ENCODE measurements at regions not wholly inside any gene's neighbourhood (a gene's known extent, or its start where the extent isn't known, plus 50 kb on each side); places are given as distances from the start of the nearest gene placed in this dataset.

DNA sequence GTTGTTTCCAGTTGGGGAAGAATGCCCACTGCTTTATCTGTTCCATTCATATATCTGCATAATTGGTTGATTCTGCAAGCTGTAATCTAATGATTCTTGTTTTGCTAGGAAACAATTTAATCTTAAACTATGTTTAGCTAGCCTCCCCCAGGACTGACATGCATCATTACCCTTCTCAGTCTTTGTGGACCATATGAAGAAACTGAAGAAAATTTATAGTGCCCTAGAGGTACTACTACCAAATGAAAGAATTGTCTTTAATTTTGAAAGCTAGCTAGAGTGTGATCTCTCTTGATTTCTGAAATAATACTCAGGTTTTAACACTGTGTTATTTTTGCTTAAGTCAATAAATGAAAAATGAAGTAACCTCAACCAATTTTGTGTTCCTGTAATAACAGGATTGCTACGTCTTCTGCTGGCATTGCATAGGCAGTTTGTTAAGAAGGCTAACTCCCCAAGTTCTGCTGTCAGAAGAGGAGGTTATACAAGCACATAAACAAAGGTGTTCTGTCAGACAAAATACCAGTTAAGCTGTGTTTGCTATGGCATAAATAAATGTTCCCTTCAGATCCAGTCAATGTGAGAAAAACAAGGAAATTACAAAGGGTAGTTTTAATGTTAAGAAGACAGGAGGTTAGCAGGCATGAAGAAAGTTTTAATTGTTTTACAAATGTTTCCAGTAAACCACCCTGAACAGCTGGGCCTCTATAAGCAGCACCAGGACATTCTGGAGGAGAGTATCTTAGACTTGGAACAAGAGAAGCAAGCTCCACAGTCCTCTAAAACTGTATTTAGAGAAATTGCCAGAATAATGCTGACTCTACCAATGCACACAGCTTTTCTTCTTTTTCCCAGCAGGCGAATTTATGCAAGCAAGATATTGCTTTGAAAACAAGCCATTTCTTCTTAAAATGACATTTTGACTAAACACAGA, 90.3 kb upstream of the CTTNBP2 start:
- 16% methylated on average over 2 of the region's 2 CpGs for WGBS (ENCODE audit: missing lambda C conversion rate)
- CTCF ChIA-PET, result no interaction called here
- Histone ChIP-seq H3K27ac (no peak overlapping the region), H3K4me1 (no peaks in the 10 kb centered on the region), H3K4me3 (no peak overlapping the region), H3K9me3 (no peaks in the 10 kb centered on the region), H3K4me2 (no peak overlapping the region)
- no peak for FAIRE-seq
- POLR2A ChIA-PET, result no interaction called here
- TF ChIP-seq POLR2A (IDR thresholded peaks at IDR 0.05; ENCODE audit: low read length) (no peak), HEYL (CRISPR knock-in tag; IDR thresholded peaks at IDR 0.05) (no peak), HOXB13 (CRISPR knock-in tag; IDR thresholded peaks at IDR 0.05; ENCODE audit: low read depth) (no peak), ZNF302 (CRISPR knock-in tag; IDR thresholded peaks at IDR 0.05) (no peak), RNF2 (IDR thresholded peaks at IDR 0.05; ENCODE audit: borderline replicate concordance, low read depth) (no peak), ESRRA (IDR thresholded peaks at IDR 0.05; ENCODE audit: borderline replicate concordance, low read length) (no peak), NR3C1 (IDR thresholded peaks at IDR 0.05) (no peak)
- TF ChIP-seq, protein P1, sequence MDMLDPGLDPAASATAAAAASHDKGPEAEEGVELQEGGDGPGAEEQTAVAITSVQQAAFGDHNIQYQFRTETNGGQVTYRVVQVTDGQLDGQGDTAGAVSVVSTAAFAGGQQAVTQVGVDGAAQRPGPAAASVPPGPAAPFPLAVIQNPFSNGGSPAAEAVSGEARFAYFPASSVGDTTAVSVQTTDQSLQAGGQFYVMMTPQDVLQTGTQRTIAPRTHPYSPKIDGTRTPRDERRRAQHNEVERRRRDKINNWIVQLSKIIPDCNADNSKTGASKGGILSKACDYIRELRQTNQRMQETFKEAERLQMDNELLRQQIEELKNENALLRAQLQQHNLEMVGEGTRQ (IDR thresholded peaks at IDR 0.05), result no peak
- no peak for DNase-seq (ENCODE audit: low read depth in 1 of 2, low spot score in 1 of 2)
- no peak for ATAC-seq

GRCh38 chr7:117970801-117971200, 97.6 kb upstream of the CTTNBP2 start:
- H3K9me3 ChIP-seq, result no peaks in the 10 kb centered on the region
- no peak overlapping the region for H3K27ac ChIP-seq
- ATAC-seq (no peak), FAIRE-seq (peak; percentile 51), DNase-seq (ENCODE audit: low read depth in 1 of 2, low spot score in 1 of 2) (no peak)
- POLR2A ChIA-PET, result no interaction called here
- CTCF ChIA-PET, result no interaction called here
- 5% methylated on average over 2 of the region's 2 CpGs for WGBS (ENCODE audit: missing lambda C conversion rate)
- TF ChIP-seq, protein P1 (IDR thresholded peaks at IDR 0.05), result no peak
- no peak for TF ChIP-seq MAFK (IDR thresholded peaks at IDR 0.05; ENCODE audit: partially characterized antibody)
- TF ChIP-seq, protein P2, sequence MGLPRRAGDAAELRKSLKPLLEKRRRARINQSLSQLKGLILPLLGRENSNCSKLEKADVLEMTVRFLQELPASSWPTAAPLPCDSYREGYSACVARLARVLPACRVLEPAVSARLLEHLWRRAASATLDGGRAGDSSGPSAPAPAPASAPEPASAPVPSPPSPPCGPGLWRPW (IDR thresholded peaks at IDR 0.05), result no peak
- no peak for TF ChIP-seq HOXB13 (CRISPR knock-in tag; IDR thresholded peaks at IDR 0.05; ENCODE audit: low read depth)
- no peak for TF ChIP-seq ESRRA (IDR thresholded peaks at IDR 0.05; ENCODE audit: borderline replicate concordance, low read length)
- TF ChIP-seq HEYL (CRISPR knock-in tag; IDR thresholded peaks at IDR 0.05), result no peak
- TF ChIP-seq BHLHE40 (IDR thresholded peaks at IDR 0.05; ENCODE audit: low read depth, low read length), result no peak
- no peak for TF ChIP-seq TFCP2L1 (CRISPR knock-in tag; IDR thresholded peaks at IDR 0.05)
- no peak for TF ChIP-seq EHMT2 (IDR thresholded peaks at IDR 0.05; ENCODE audit: low read depth)
- no peak for TF ChIP-seq POLR2A (IDR thresholded peaks at IDR 0.05; ENCODE audit: low read length)
- no peak for TF ChIP-seq CHD2 (IDR thresholded peaks at IDR 0.05; ENCODE audit: low read length, partially characterized antibody)
- TF ChIP-seq GATA3 (IDR thresholded peaks at IDR 0.05; ENCODE audit: borderline replicate concordance), result no peak
- TF ChIP-seq MYC (IDR thresholded peaks at IDR 0.05; ENCODE audit: borderline replicate concordance, low read length), result no peak
- no peak for TF ChIP-seq KDM5A (IDR thresholded peaks at IDR 0.05)
- no peak for TF ChIP-seq SREBF2 (IDR thresholded peaks at IDR 0.05)
- no peak for TF ChIP-seq HOXB5 (CRISPR knock-in tag; IDR thresholded peaks at IDR 0.05)
- no peak overlapping the region for H3K4me3 ChIP-seq
- peaks cover 9% of the 10 kb centered on the region; the same call in 1 of the 3 replicates for H3K4me1 ChIP-seq
- H3K4me2 ChIP-seq, result peak overlapping the region; percentile 40; the same call in 2 of the 3 replicates

GRCh38 chr7:117971556-117972244, 98.5 kb upstream of the CTTNBP2 start:
- DNase-seq (ENCODE audit: low read depth in 1 of 2, low spot score in 1 of 2) (no peak), FAIRE-seq (no peak), ATAC-seq (no peak)
- CTCF ChIA-PET, result interaction anchor here (0.6 kb wide), 1 partner anchor 197 kb away, joined by 5 read pairs; no protein-coding TSS in a partner anchor
- no peaks in the 10 kb centered on the region for H3K9me3 ChIP-seq
- POLR2A ChIA-PET, result no interaction called here
- 64% methylated on average over 11 of the region's 11 CpGs for WGBS (ENCODE audit: missing lambda C conversion rate)
- no peak overlapping the region for H3K4me3 ChIP-seq
- peaks cover 9% of the 10 kb centered on the region; the same call in 1 of the 3 replicates for H3K4me1 ChIP-seq
- peak overlapping the region; percentile 40; the same call in 1 of the 3 replicates for H3K4me2 ChIP-seq
- no peak for TF ChIP-seq EP300 (IDR thresholded peaks at IDR 0.05)
- no peak for TF ChIP-seq CEBPB (IDR thresholded peaks at IDR 0.05)
- H3K27ac ChIP-seq, result no peak overlapping the region

All from A549 (cell line).